Panc1 (cell line): ENCODE measurements at regions not wholly inside any gene's neighbourhood (a gene's known extent, or its start where the extent isn't known, plus 50 kb on each side); places are given as distances from the start of the nearest gene placed in this dataset.

Source experiments
- ATAC-seq: fragments of 200-7000 bp; cut with Tn5 transposase; 2 replicates; pipeline ENCODE4 v1.9.1; 2020; ENCODE audit warnings: mild to moderate bottlenecking, moderate library complexity
- BruUV-seq: library from RNA; stranded (reverse); fragments of 400-500 nt; replicated peaks from 2 replicates; lab custom pipeline; 2021; lab: Mats Ljungman, UMichigan
- CTCF ChIA-PET: fragments of 300-600 bp; sonication (Branson Sonifier 250); formaldehyde crosslinking; loops from one replicate; lab custom pipeline; 2022; ENCODE audit warnings: antibody characterized with exemption; lab: Charles Lee
- POLR2A ChIA-PET: fragments of 300-600 bp; sonication (Branson Sonifier 250); formaldehyde crosslinking; loops from one replicate; lab custom pipeline; 2022; ENCODE audit warnings: antibody characterized with exemption; lab: Charles Lee
- DNase-seq: peaks from one replicate; pipeline ENCODE4 v3.0.0-alpha.2; 2010; ENCODE audit warnings: low read depth, low spot score
- H3K27ac ChIP-seq: 2 replicates; pipeline ENCODE4 v1.5.1; 2011; ENCODE audit warnings: mild to moderate bottlenecking, low read length, inconsistent platforms
- H3K27me3 ChIP-seq: fragments of 200-500 bp; sonication (Bioruptor generic); 2 replicates; pipeline ENCODE4 v1.6.0; 2014; ENCODE audit warnings: low read length, inconsistent platforms; ENCODE audit not compliant: control insufficient read depth, insufficient read depth
- H3K36me3 ChIP-seq: fragments of 200-500 bp; sonication (Bioruptor generic); 2 replicates; pipeline ENCODE4 v1.5.1; 2014; ENCODE audit warnings: inconsistent platforms, mild to moderate bottlenecking, low read length, moderate library complexity; ENCODE audit not compliant: control insufficient read depth, insufficient read depth
- H3K4me1 ChIP-seq: 2 replicates; pipeline ENCODE4 v1.5.1; 2011; ENCODE audit warnings: inconsistent platforms, mild to moderate bottlenecking, low read length, moderate library complexity; ENCODE audit not compliant: control insufficient read depth, insufficient read depth
- H3K4me3 ChIP-seq, 2 experiments: 2 replicates each; pipeline ENCODE4 v1.5.1; 2011 to 2012; ENCODE audit warnings: low read depth in 2 of 2, low read length in 2 of 2, mild to moderate bottlenecking in 2 of 2, inconsistent platforms in 1 of 2, moderate library complexity in 1 of 2
- H3K9me3 ChIP-seq: fragments of 200-500 bp; sonication (Bioruptor generic); 2 replicates; pipeline ENCODE4 v1.5.1; 2014; ENCODE audit warnings: low read depth, mild to moderate bottlenecking, inconsistent platforms, low read length, moderate library complexity; ENCODE audit not compliant: control insufficient read depth, insufficient read depth
- POLR2AphosphoS5 ChIP-seq: IDR thresholded peaks from 2 replicates; pipeline ENCODE4 v1.6.1; 2012; ENCODE audit warnings: mild to moderate bottlenecking, low read depth, low read length, moderate library complexity
- REST ChIP-seq, 2 experiments: IDR thresholded peaks; 2 replicates each; pipeline ENCODE4 v1.6.1; 2011 to 2012; ENCODE audit warnings: low read depth in 2 of 2, control low read depth in 1 of 2, low read length in 1 of 2, mild to moderate bottlenecking in 1 of 2, moderate library complexity in 1 of 2; ENCODE audit not compliant: insufficient read depth in 1 of 2
- SIN3A ChIP-seq: IDR thresholded peaks from 2 replicates; pipeline ENCODE4 v1.6.1; 2012; ENCODE audit warnings: low read depth, mild to moderate bottlenecking, low read length, moderate library complexity, borderline replicate concordance; ENCODE audit not compliant: insufficient read depth
- TCF7L2 ChIP-seq: IDR thresholded peaks from 2 replicates; pipeline ENCODE4 v1.6.1; 2011; ENCODE audit warnings: mild to moderate bottlenecking, low read depth, low read length, inconsistent platforms
- in situ Hi-C: cut with HindIII; loops from 2 replicates; pipeline ENCODE4 v1.10.0; 2016; ENCODE audit warnings: low sequenced_read_pairs, low pct_unique_long_range_greater_than_20kb
- intact Hi-C: fragments of 100-400 bp; cut with micrococcal nuclease; formaldehyde crosslinking; loops from one replicate; pipeline ENCODE4 v1.10.0; 2022; ENCODE audit not compliant: unreplicated experiment
- TF ChIP-seq, protein P1 (sequence below): fragments of 450-650 bp; IDR thresholded peaks from 2 replicates; pipeline ENCODE4 v1.5.1; 2017; ENCODE audit warnings: mild to moderate bottlenecking

DNA sequence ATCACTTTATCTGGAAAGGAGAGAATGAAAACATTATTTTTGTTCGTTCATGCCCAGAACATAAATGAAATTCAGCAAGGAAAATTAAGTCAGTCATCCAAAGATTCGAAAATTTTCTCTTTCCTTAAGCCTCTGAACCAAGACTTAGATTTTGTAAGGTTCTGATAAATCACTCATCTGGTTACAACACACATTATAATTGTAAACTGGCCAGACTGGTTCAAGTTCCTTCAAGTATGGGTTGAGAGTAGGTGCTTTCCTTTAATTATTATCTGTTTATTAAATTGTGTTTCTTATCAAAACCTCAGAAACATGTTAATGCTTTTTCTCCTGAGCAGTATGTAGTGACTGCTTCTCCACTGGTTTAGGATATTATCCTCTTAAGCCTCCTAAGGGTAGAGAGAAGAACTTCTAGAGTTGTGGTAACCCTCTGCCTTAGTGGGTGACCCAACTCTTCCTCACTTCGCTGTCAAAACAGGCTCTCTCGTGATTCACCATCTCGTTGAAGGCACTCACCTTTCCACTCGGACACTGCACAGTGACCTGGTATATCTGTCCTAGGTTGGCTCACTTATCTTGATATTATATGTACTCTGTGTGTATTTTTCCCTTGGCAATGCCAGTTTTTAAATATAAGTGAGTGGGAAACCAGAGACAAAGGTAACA lies 325.9 kb downstream of the PAX3 start:
- Histone ChIP-seq H3K27ac (no peak overlapping the region), H3K4me3 (no peak overlapping the region), H3K9me3 (no peaks in the 10 kb centered on the region), H3K4me1 (no peaks in the 10 kb centered on the region), H3K36me3 (no peaks in the 10 kb centered on the region), H3K27me3 (no peaks in the 10 kb centered on the region; the same call in 1 of the 2 replicates)
- intact Hi-C loops: loop anchor here (10.0 kb wide), 1 partner anchor 1288 kb away; no protein-coding TSS in a partner anchor
- BruUV-seq: no TSS peak
- CTCF ChIA-PET: interaction anchor here (0.5 kb wide), 1 partner anchor 534 kb away, joined by 4 read pairs; no protein-coding TSS in a partner anchor
- TF ChIP-seq SIN3A: no peak
- TF ChIP-seq, protein P1, sequence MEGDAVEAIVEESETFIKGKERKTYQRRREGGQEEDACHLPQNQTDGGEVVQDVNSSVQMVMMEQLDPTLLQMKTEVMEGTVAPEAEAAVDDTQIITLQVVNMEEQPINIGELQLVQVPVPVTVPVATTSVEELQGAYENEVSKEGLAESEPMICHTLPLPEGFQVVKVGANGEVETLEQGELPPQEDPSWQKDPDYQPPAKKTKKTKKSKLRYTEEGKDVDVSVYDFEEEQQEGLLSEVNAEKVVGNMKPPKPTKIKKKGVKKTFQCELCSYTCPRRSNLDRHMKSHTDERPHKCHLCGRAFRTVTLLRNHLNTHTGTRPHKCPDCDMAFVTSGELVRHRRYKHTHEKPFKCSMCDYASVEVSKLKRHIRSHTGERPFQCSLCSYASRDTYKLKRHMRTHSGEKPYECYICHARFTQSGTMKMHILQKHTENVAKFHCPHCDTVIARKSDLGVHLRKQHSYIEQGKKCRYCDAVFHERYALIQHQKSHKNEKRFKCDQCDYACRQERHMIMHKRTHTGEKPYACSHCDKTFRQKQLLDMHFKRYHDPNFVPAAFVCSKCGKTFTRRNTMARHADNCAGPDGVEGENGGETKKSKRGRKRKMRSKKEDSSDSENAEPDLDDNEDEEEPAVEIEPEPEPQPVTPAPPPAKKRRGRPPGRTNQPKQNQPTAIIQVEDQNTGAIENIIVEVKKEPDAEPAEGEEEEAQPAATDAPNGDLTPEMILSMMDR: no peak
- TF ChIP-seq POLR2AphosphoS5: no peak
- TF ChIP-seq REST (IDR thresholded peaks at IDR 0.05; ENCODE audit: insufficient read depth in 1 of 2, low read depth in 2 of 2, low read length in 1 of 2): no peak
- no peak for TF ChIP-seq TCF7L2
- in situ Hi-C loops: no loop called here
- POLR2A ChIA-PET: no interaction called here
- DNase-seq (no peak), ATAC-seq (no peak)

- H3K9me3 ChIP-seq: no peaks in the 10 kb centered on the region
- POLR2A ChIA-PET: no interaction called here
- H3K4me3 ChIP-seq: no peak overlapping the region
- H3K36me3 ChIP-seq: no peaks in the 10 kb centered on the region
- intact Hi-C loops (loop anchor here (10.0 kb wide), 1 partner anchor 1286 kb away; no protein-coding TSS in a partner anchor), in situ Hi-C loops (no loop called here)
- ATAC-seq (no peak), DNase-seq (no peak)
- TF ChIP-seq REST (IDR thresholded peaks at IDR 0.05; ENCODE audit: insufficient read depth in 1 of 2, low read depth in 2 of 2, low read length in 1 of 2) (no peak), TCF7L2 (no peak), SIN3A (no peak), POLR2AphosphoS5 (no peak)
- TF ChIP-seq, protein P1: no peak
- H3K27me3 ChIP-seq: no peaks in the 10 kb centered on the region; the same call in 1 of the 2 replicates
- H3K4me1 ChIP-seq: no peaks in the 10 kb centered on the region
- CTCF ChIA-PET: no interaction called here
- no TSS peak for BruUV-seq
- no peak overlapping the region for H3K27ac ChIP-seq
Observed at GRCh38 chr2:221970389-221970788, 328.4 kb downstream of the PAX3 start.
